Occipital lobe (tissue), 2 donors: ENCODE measurements at regions not wholly inside any gene's neighbourhood (a gene's known extent, or its start where the extent isn't known, plus 50 kb on each side); places are given as distances from the start of the nearest gene placed in this dataset. TPM values are rescaled to one million over a fixed set of nuclear protein-coding genes. Genes with fewer than 3 reads are reported as not detected.

ENCODE experiments used
- DNase-seq: peaks from one replicate; lab custom pipeline; 2025; lab: John Stamatoyannopoulos, UW
- small RNA-seq: library from RNA; depleted of rRNA; stranded (forward); fragments of <200 nt; gene quantifications from one replicate; pipeline ENCODE3, GENCODE V24; 2014

DNA sequence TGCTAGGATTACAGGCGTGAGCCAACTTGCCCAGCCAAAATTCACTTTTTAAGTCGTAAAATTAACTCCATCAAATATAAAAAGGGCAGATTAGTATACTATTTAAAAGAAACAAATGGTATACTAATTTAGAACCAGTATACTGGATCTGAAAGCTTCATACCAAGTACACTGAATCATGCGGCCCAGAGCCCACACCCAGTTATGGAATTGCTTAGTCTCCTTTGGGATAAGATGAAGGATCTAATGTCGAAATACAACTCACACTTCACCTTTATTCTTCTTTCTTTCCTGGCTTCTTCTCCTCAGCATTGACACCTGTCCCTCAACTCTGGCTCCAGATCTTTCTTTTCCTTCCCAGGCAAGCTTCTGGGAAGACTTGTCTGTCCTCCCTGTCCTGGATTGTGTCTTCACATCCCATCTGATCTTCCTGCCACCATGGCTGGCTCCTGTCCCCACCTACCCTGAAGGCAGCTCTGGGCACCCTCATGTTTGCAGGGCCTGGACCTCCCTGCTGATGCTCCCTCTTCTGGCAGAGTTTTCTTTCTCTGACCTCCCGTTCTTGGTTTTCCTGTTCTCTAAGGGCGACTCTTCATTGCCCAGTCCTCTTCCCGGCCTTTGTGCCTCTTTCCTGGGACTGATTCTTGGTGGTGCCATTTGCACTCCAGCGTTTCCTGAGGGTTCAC, 57.8 kb upstream of the CTBP2 start:
- no peak for DNase-seq

DNA sequence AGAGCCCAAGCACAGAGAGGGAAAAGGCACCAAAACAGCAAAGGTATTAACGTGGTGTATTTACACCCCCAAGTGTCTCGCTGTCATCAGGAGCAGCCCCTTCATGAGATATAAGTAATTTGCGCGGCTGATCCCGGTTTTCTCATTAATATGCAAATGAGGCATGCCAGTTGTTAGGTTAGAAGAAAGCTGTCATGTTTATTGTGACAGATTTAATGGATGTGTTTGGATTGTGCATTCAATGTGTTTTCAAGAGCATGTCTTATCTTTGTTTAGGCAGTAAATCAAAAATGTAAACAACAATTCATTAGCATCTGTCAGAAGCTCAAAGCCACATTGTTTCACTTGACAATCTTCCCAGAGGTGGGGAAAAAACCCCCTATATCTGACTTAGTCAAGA, 56.5 kb upstream of the CTBP2 start:
- no peak for DNase-seq

DNA sequence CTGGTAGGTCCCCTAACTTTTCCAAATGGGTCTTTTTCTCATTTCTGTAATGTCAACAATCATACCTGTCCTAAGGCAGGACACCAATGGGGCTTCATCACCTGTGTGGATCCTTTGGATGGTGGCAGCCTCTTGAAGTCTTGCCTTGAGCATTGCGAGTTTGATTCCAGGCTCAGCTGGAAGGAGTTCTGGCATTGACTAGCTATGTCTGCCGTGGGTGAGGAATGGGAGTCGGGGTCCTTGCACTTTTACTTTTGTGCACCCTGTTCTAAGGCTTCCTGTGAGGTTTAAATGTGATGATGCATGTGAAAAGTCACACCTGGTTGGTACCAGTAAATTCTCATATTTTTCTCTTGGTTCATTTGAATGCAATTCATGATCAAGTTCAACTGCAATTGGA, 55.9 kb upstream of the CTBP2 start:
- DNase-seq: no peak

DNA sequence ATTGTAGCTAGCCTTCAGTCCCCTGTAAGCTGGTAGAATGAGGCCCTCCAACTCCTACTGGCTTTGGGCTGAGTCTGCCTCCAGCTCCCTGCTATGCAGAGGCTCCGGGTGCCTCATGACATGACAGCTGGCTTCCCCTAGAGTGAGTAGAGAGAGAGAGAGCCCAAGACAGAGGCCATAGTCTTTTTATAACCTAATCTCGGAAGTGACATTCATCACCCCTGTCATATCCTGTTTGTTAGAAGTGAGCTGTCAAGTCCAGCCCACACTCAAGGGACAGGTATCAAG, 53.9 kb upstream of the CTBP2 start:
- DNase-seq: no peak

DNA sequence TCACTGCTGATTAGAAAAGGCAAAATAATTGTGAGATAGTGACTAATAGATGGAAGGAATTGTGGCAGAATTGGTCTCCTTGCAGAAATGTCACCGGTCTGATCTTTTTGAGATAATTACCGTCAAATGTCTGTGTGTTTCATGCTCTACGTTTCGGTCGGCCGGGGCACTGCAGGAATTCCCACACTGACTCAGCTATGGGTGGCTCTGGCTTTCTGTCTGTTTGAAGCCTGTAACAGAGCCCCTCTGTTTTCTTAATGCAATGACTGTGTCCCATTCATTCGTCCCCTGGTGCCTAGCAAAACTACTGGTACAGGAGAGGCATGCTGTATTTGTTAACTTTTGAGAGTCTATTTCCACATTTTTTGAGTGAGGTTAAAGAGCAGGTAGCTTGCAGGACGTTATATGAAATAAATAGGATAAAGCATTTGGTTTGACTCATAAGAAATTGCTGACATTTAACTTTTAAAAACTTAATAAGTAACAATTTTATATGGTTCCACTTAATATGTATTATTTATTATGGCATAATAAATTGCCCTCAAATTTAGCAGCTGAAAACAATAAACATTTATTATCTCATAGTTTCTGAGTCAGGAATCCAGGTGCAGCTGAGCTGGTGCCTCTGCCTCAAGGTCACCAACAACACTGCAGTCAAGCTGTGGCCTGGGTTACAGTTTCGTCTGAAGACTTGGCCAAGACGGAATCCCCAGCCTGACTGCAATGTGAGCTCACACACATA, 53.3 kb upstream of the CTBP2 start:
- no peak for DNase-seq

DNA sequence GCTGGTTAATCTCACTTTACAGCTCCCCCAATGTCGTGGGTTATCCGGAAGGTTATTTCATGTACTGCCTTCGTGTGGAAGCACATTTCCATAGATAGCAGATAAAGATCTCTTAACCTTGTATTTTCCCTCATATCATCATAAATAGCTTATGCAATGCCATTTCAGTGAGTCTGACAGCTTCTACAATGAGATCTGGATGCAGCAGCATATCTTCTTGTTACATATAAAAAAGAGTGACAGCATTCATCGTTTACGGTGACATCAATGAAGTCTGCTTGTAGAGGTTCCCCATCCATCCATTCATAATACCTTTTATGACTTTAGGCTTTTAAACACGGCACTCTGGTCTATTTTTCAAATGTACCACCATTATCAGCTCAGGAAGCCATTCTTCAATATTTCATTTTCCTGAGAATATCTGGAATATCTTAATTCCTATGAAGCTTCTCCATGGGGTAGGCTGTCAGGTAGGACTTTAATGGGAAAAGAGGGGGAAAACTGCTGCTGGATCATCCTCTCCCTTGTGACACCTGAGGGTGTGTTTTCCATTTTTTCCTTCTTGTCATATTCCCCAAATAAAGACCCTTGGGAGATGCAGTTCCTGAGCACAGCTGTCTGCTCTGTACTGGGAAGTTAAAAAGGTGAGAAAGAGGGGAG, 51.9 kb upstream of the CTBP2 start:
- no peak for DNase-seq

Small RNAs in the stretch of these regions (small RNA-seq; reads per million reads assigned to genes)
- gene RPS27P18: not detected
